Left colon (tissue), 2 donors: ENCODE measurements at regions not wholly inside any gene's neighbourhood (a gene's known extent, or its start where the extent isn't known, plus 50 kb on each side); places are given as distances from the start of the nearest gene placed in this dataset.

ENCODE experiments used
- ATAC-seq: fragments of 200-7000 bp; cut with Tn5 transposase; one replicate; pipeline ENCODE4 v1.9.1; 2020; ENCODE audit warnings: mild to moderate bottlenecking, moderate library complexity
- DNase-seq, 2 donors: peaks; one replicate each; pipeline ENCODE4 v3.0.0-alpha.2; 2020
- intact Hi-C, 2 donors: fragments of 100-400 bp; cut with DNase I in 1 of 2; cut with micrococcal nuclease in 1 of 2; formaldehyde crosslinking; loops; one replicate each; pipeline versions ENCODE4 v1.11.2 to v1.14.0; 2022; cut with DNase I, micrococcal nuclease
- donor health status: DM: no; HTN: no; CAD: no.
- donor health status: DM: yes; HTN: yes; CAD: no.

DNA sequence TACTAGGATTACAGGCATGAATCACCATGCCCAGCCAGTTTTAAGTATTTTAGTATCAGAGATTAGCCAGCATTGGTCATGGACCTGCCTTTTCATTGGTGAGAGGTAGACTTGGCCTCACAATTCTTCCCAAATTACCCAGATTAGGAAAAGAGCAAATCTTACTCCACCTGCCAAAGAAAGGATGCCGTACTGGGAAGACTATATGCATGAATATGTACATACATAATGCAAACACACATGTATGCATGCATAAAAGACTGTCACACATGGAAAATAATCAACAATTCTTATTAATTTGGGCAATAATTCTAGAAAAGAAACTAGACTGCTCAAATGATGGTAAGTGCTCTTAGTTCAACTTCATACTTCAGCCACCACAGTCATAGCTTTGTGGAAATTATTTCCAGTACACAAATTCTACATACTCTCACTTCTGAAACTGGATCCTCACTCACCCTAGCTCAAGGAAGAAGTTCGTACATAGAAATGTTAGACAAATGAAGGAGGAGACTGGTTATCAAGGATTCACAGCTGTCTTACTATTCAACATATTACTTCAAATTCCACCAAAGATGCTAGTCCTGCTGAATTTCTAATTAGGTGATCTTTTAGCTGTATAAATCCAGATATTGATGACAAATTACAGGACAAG lies 73.7 kb downstream of the MINAR2 start:
- DNase-seq: no peak
- no peak for ATAC-seq
- intact Hi-C loops: no loop called here

- intact Hi-C loops: no loop called here
- DNase-seq (no peak), ATAC-seq (no peak)
Measured at GRCh38 chr5:129830288-129830687, 74.0 kb upstream of the CHSY3 start.

DNA sequence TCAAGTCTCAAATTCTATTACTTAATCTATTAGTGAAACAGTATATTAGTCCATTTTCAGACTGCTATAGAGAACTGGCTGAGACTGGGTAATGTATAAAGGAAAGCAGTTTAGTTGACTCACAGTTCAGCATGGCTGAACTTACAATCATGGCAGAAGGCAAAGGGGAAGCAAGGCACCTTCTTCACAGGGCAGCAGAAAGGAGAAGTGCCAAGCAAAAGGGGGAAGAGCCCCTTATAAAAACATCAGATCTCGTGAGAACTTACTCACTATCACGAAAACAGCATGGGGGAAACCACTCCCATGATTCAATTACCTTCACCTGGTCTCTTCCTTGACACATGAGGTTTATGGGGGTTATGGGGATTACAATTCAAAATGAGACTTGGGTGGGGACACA lies 67.9 kb upstream of the CHSY3 start:
- no peak for DNase-seq
- intact Hi-C loops: no loop called here

GRCh38 chr5:129844764-129845163 lies 59.5 kb upstream of the CHSY3 start:
- DNase-seq (no peak), ATAC-seq (no peak)
- intact Hi-C loops: no loop called here

More for the DNA sequence above, 67.9 kb upstream of the CHSY3 start:
- no peak for ATAC-seq

DNA sequence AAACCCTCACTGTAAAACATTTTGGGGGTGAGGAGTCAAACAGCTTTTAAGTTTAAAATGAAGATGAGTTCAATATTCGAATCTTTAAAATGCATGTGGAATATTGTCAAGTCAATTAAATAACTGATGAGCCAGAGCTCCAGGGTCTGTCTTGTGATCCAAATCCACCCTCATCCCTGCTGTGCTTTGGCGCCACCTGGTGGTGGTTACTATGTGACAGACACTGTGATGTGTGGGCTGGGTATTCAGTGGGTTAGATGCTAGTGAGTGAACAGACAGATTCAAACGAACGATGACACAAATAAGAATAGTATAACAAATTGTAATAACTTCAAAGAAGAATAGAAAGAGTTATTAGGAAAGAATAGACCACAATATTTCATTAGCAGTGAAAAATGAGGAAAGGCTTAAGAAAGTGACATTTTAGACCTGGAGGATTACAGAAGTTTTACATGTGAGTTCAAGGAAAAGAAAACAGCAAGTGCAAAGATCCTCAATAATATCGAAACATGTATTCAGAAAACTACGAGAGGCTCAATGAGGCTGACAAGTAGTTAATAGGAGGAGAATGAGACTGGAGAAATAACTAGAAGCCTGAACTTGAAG lies 51.4 kb upstream of the CHSY3 start:
- ATAC-seq (peak; percentile 75), DNase-seq (peak; percentile 29 to 82)
- intact Hi-C loops: no loop called here

GRCh38 chr5:129853588-129853987 lies 50.7 kb upstream of the CHSY3 start:
- ATAC-seq (no peak), DNase-seq (no peak)
- intact Hi-C loops: no loop called here
